Lower leg skin (tissue), 3 donors: ENCODE measurements at regions not wholly inside any gene's neighbourhood (a gene's known extent, or its start where the extent isn't known, plus 50 kb on each side); places are given as distances from the start of the nearest gene placed in this dataset.

Source experiments
- POLR2A ChIP-seq, 2 donors: fragments of 450-650 bp; IDR thresholded peaks; one replicate each; pipeline ENCODE4 v1.6.1; 2016 to 2017; ENCODE audit warnings: antibody characterized with exemption in 2 of 2, mild to moderate bottlenecking in 1 of 2, moderate library complexity in 1 of 2
- TF ChIP-seq, protein P1 (sequence below), 3 donors: fragments of 450-650 bp; IDR thresholded peaks; one replicate each; pipeline ENCODE4 v1.5.1; 2016; ENCODE audit warnings: antibody characterized with exemption in 3 of 3, mild to moderate bottlenecking in 3 of 3, moderate library complexity in 2 of 3

DNA sequence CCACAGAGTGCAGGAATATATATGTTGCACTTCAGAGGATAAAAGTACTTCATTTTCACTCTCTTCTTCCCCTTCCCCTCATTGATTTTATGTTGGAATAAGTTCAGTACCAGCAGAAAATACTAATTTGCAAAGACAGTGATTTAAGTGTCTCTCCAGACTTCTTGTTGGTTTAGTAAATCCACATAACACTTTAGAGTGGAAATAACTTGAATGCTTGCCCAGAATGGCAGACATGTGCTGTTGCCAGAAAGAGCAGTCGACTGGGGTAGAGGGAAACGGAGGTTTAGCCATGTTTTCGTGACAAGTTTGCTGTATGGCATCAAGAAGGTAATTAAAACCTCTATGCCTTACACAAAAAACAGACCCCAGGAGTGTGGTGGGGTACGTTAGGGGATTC, 246.0 kb upstream of the CXCR4 start:
- TF ChIP-seq, protein P1, sequence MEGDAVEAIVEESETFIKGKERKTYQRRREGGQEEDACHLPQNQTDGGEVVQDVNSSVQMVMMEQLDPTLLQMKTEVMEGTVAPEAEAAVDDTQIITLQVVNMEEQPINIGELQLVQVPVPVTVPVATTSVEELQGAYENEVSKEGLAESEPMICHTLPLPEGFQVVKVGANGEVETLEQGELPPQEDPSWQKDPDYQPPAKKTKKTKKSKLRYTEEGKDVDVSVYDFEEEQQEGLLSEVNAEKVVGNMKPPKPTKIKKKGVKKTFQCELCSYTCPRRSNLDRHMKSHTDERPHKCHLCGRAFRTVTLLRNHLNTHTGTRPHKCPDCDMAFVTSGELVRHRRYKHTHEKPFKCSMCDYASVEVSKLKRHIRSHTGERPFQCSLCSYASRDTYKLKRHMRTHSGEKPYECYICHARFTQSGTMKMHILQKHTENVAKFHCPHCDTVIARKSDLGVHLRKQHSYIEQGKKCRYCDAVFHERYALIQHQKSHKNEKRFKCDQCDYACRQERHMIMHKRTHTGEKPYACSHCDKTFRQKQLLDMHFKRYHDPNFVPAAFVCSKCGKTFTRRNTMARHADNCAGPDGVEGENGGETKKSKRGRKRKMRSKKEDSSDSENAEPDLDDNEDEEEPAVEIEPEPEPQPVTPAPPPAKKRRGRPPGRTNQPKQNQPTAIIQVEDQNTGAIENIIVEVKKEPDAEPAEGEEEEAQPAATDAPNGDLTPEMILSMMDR (IDR thresholded peaks at IDR 0.05) = no peak
- TF ChIP-seq POLR2A (IDR thresholded peaks at IDR 0.05) = no peak
